Mucosa of rectum (tissue), 2 donors: ENCODE measurements at regions not wholly inside any gene's neighbourhood (a gene's known extent, or its start where the extent isn't known, plus 50 kb on each side); places are given as distances from the start of the nearest gene placed in this dataset.

ENCODE experiments used
- H3K27ac ChIP-seq, 2 donors: one replicate each; pipeline ENCODE4 v1.7.0; 2013; ENCODE audit warnings: inconsistent platforms in 2 of 2, low read depth in 2 of 2, low read length in 2 of 2
- H3K27me3 ChIP-seq, 2 donors: one replicate each; pipeline ENCODE4 v1.7.0; 2013; ENCODE audit warnings: low read length in 2 of 2; ENCODE audit not compliant: control insufficient read depth in 2 of 2, insufficient read depth in 2 of 2
- H3K36me3 ChIP-seq, 2 donors: one replicate each; pipeline ENCODE4 v1.7.0; 2013; ENCODE audit warnings: low read length in 2 of 2; ENCODE audit not compliant: control insufficient read depth in 2 of 2, insufficient read depth in 2 of 2
- H3K4me1 ChIP-seq, 2 donors: one replicate each; pipeline ENCODE4 v1.7.0; 2013; ENCODE audit warnings: low read length in 2 of 2, mild to moderate bottlenecking in 1 of 2; ENCODE audit not compliant: control insufficient read depth in 2 of 2, insufficient read depth in 2 of 2
- H3K4me3 ChIP-seq, 2 donors: one replicate each; pipeline ENCODE4 v1.7.0; 2013; ENCODE audit warnings: low read length in 2 of 2
- H3K9ac ChIP-seq, 2 donors: one replicate each; pipeline ENCODE4 v1.7.0; 2013; ENCODE audit warnings: low read length in 2 of 2, low read depth in 1 of 2, mild to moderate bottlenecking in 1 of 2
- H3K9me3 ChIP-seq, 2 donors: one replicate each; pipeline ENCODE4 v1.7.0; 2013; ENCODE audit warnings: low read length in 2 of 2; ENCODE audit not compliant: control insufficient read depth in 2 of 2
- donor health status: healthy.
- donor health status: Normal muscosa, but diverticular disease.

DNA sequence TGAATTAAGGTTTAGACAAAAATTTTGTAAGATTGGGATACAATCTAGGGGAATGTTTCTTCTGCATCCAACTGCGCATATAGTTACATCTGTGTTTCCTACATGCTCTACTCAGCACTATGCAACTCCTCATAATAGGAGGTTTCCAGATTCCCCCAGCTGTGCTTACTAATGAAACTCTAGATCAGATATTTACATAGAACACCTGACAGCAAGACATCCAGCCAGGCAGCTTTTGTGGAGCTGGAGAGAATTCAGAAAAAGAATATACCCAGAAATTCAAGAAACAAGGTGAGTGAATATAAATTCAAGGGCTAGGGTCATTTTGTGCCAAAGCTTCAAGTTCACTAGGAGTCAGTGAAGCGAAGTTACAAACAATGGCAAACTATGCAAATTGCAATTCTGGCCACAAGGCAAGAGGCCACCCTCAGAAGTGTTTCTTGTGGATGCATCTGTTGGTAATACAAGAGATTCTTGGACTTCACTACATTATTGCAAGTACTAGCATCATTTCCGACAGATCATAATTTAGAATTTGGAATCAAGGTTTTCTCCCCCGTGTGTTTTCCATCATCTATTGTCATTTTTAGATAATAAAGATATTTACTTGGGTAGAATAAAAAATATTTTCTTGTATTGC is 341.2 kb upstream of the NAV3 start:
- no peak overlapping the region for H3K9ac ChIP-seq
- no peaks in the 10 kb centered on the region for H3K27me3 ChIP-seq
- H3K4me3 ChIP-seq: no peak overlapping the region
- H3K4me1 ChIP-seq: no peaks in the 10 kb centered on the region
- no peak overlapping the region for H3K27ac ChIP-seq
- H3K9me3 ChIP-seq: no peaks in the 10 kb centered on the region
- no peaks in the 10 kb centered on the region for H3K36me3 ChIP-seq

DNA sequence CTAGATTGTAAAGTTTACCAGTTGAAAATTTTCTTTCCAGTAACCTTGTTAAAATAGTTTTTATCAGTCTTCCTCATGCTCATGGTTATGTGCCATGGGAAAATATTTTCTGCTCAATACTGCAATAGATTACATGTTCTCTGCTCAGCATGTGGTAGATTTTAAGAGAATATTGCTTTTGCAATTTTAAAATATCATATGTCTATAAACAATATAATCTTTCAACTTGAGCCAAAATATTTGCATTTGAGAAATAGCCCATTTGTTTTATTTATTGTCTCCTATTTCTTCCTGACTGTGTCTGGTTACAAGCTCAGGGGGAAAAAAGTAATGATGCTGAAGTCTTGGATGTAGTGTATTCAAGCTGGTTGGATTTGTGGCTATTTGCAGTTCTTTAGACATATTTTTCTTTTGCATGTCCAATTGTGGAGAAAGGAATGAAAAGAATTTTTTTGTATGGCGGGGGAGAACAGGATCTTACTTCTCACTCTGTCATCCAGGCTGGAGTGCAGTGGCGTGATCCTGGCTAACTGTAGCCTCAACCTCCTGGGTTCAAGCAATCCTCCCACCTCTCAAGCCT is 342.6 kb upstream of the NAV3 start:
- Histone ChIP-seq H3K4me3 (no peak overlapping the region), H3K9ac (no peak overlapping the region), H3K27me3 (no peaks in the 10 kb centered on the region), H3K36me3 (no peaks in the 10 kb centered on the region), H3K9me3 (no peaks in the 10 kb centered on the region), H3K27ac (no peak overlapping the region), H3K4me1 (no peaks in the 10 kb centered on the region)

DNA sequence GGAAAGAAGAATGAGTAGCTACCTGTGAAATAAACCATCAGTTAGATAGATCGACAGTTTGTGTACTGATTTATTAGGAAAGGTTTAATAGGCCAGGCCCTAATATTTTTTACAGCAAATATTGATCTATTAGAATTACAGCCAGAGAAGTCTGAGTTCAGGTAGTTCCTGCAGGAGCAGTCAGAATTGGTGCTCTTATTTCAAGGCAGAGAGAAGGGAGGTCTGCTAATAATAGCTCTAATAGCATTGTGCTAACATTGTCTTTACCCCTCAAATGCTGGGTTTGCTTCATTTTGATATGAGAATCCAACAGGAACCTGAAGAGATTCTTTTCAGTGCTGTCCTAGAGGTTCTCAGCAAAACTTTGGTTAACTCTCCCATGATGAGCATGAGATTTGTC is 343.8 kb upstream of the NAV3 start:
- Histone ChIP-seq H3K36me3 (no peaks in the 10 kb centered on the region), H3K9me3 (no peaks in the 10 kb centered on the region), H3K4me3 (no peak overlapping the region), H3K27me3 (no peaks in the 10 kb centered on the region), H3K27ac (no peak overlapping the region), H3K9ac (no peak overlapping the region), H3K4me1 (no peaks in the 10 kb centered on the region)

DNA sequence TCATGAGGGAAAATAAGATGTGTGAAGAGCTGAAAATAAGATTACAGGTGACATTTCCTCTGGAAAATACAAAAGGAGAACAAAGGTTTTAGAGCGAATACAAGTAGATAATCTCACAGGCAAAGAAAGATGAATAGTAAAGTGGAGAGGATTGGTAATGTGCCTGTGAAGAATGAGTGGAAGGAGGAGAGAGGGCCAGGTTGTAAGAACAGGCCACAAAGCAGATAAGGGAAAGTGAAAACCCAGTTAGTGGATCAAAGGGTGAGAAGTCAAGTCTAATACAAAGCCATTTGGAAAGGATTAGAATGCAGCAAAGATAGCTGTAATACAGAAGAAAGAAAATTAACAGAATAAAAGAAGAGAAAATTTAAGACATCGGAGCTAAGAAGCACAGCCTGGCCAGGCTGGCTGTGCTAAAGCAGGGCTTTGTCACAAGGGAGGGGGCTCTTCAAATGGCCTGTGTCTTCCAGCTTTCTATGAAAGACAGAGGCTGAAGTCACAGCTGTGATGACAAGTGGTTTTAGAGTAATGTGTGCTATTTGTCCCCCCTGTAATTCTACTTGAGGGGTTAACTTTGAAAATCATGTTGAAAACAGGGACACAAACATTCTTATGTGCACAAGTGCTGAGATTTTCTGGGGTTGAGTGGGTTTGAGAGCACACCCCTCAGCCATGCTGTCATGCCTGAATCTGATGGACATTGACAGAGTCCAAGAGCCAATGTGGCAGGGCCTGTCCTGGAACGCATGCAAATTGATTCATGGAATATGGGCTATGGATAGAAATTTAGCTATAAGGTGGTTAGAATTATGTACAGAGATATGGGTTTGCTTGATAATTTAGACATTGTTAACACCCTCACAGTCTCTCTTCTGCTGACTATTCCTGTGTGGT is 344.5 kb upstream of the NAV3 start:
- H3K9me3 ChIP-seq: no peaks in the 10 kb centered on the region
- no peaks in the 10 kb centered on the region for H3K4me1 ChIP-seq
- no peaks in the 10 kb centered on the region for H3K36me3 ChIP-seq
- no peak overlapping the region for H3K27ac ChIP-seq
- H3K27me3 ChIP-seq: no peaks in the 10 kb centered on the region
- no peak overlapping the region for H3K9ac ChIP-seq
- no peak overlapping the region for H3K4me3 ChIP-seq

DNA sequence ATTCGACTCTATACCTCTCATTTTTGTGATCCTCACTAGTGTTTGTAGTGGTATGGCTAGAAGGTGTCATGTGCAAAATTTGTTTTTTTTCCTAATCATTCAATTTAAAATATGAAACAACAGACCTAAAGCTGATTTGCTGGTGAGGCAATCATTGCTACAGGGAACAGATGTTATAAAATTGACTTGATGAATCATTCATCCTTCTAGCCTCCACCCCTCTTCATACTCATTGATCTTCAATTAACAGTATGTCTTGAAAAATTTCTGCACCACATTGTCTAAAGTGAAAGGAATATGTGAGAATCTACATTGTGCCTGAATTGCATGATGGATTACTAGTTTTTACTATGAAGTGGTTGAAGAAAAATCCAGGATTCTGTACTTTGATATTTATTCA is 349.0 kb upstream of the NAV3 start:
- Histone ChIP-seq H3K27ac (no peak overlapping the region), H3K9ac (no peak overlapping the region), H3K27me3 (no peaks in the 10 kb centered on the region), H3K4me1 (no peaks in the 10 kb centered on the region), H3K36me3 (no peaks in the 10 kb centered on the region), H3K4me3 (no peak overlapping the region), H3K9me3 (no peaks in the 10 kb centered on the region)

DNA sequence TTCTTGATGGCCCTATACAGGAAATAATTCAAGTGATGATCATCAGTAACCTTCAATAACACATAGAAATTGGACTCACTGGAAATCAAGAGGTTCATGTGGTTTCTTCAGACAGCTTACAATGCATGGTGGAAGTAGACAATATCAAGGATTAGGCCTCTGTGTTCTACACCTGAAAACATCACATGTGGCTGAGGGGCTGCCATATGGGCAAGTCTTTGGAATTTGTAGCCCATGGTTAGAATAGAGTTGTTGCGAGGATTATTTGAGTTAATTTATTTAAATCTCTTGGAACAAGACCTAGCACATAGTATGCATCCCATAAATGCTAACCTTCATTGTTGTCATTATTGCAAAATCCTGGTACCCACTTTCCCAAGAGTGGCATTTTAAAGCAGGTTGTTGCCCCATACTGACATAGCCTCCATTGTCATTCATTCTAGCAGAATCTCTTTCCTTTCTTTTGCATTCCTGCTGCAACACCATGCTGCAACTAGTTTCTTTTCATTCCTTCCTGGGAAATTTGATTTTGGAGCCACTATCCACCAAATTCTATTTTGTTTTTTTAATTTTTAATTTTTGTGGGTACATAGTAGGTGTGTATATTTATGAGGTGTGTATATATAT is 352.7 kb upstream of the NAV3 start:
- Histone ChIP-seq H3K9me3 (no peaks in the 10 kb centered on the region), H3K36me3 (no peaks in the 10 kb centered on the region), H3K27me3 (no peaks in the 10 kb centered on the region), H3K4me3 (no peak overlapping the region), H3K4me1 (no peaks in the 10 kb centered on the region), H3K9ac (no peak overlapping the region), H3K27ac (no peak overlapping the region)

DNA sequence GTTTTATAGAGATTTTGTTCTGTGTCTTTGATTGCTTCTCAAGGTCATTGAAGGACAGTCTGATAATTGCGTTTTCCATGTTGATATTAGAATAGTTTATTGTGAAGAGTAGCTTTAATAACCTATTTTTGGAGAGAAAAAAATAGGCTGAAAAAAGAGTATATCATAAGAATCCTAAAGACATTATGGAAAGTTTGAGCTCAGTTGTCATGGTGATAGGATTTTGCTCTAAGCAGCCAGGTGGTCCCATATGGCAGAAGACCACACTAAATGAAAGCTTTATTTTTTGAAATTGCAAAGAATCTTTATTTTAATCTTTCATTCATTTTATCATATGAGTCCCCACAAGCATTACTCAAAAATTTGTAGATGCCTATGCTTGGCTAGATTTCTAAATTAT is 358.9 kb upstream of the NAV3 start:
- no peaks in the 10 kb centered on the region for H3K27me3 ChIP-seq
- H3K36me3 ChIP-seq: no peaks in the 10 kb centered on the region
- no peak overlapping the region for H3K9ac ChIP-seq
- no peaks in the 10 kb centered on the region for H3K9me3 ChIP-seq
- no peak overlapping the region for H3K4me3 ChIP-seq
- no peak overlapping the region for H3K27ac ChIP-seq
- no peaks in the 10 kb centered on the region for H3K4me1 ChIP-seq

DNA sequence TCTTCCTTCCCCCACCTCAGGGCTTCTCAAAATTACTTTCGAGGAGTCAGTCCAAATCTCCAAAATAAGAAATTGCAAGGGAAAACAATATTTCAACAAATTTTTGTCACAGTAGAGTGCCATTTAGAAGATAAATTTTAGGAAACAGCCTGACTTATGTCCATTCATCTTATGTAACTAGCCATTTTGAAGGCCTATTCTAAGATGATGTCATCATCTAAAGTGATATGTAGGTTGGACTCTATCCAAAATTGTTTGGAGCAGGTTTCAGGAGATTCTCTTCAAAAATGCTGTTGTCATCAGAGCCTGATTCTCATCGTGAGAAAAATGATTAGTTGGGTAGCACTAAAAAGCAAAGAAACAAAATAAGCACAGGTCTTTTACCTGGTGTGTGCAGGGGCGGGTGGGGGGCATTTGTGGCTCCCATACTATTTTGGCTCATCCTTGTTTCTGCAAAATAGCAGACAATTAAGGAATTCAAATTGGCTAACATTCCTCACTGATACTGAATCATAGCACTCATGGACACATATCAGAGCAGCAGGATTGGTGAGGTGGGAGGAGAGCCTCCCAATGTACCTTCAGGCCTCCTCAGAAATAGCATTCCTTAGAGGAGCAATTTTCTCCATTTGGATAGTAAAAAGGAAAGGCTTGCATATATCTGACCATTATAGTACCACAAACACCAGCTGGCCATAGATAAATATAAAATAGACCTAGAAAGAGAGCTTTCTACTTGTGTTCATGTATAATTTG is 360.9 kb upstream of the NAV3 start:
- Histone ChIP-seq H3K4me3 (no peak overlapping the region), H3K9ac (no peak overlapping the region), H3K27me3 (no peaks in the 10 kb centered on the region), H3K27ac (no peak overlapping the region), H3K9me3 (no peaks in the 10 kb centered on the region), H3K36me3 (no peaks in the 10 kb centered on the region), H3K4me1 (no peaks in the 10 kb centered on the region)

DNA sequence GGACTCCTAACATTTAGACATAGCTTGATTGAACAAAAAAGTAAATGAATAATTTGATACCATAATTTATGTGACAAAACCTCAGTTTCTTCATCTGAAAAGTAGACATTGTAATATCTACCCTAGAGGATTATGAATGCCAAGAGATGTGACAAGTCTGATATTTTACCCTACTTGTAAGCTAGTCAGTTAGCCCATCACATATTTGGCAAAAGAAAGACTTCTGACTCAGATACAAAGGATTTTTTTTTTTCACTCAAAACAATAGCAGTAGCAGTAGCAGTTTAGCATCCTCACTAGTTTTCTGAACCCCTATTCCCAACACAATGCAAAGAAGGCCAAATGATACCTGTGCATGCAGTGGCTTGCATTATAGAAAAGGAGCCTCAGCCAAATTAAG is 377.3 kb upstream of the E2F7 start:
- Histone ChIP-seq H3K9ac (no peak overlapping the region), H3K27ac (no peak overlapping the region), H3K4me1 (no peaks in the 10 kb centered on the region), H3K9me3 (no peaks in the 10 kb centered on the region), H3K36me3 (no peaks in the 10 kb centered on the region), H3K27me3 (no peaks in the 10 kb centered on the region), H3K4me3 (no peak overlapping the region)
